H1 (cell line): ENCODE measurements at regions not wholly inside any gene's neighbourhood (a gene's known extent, or its start where the extent isn't known, plus 50 kb on each side); places are given as distances from the start of the nearest gene placed in this dataset.

ENCODE experiments used
- SP2 ChIP-seq: IDR thresholded peaks from 2 replicates; pipeline ENCODE4 v1.6.1; 2012; ENCODE audit warnings: mild to moderate bottlenecking, low read length, inconsistent platforms
- TF ChIP-seq, protein P1 (sequence below): IDR thresholded peaks from 2 replicates; pipeline ENCODE4 v1.6.1; 2012; ENCODE audit warnings: inconsistent platforms

DNA sequence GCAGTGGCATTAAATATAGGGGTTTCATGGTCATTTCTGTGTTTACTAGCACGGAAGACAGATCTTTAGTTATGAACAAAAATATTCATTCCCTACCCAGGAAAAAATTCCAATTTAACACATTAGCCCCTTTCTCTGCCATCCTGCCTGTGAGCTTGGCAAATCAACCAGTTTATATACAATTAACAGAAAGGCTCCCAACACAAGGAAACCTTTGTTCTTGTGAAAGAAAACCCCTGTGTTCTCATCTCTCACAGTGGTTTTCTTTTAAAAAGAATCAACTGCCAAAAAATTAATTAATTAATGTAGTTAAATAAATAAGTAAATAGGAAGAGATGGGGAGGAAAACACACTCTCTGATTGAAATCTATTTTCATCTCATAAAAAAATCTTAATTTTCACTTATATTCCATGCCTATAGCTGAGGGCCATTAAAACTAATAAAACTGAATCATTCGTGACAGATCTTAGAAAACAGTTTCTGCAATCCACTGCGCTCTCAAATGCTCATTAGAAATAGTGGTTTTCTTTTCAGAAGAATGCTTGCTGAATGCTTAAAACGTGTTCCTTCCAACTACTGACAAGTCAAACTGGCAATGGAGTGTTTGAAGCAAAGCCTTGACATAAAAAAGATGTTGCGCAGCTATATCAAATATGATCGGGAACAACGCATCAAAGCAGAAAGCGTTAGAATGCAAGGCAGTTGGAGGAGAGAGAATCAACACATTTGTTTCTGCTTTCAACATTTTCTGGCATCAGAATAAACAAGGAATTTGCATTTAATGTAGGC lies 387.7 kb downstream of the TLR4 start (continued):
- TF ChIP-seq, protein P1, sequence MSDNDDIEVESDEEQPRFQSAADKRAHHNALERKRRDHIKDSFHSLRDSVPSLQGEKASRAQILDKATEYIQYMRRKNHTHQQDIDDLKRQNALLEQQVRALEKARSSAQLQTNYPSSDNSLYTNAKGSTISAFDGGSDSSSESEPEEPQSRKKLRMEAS = no peak
- no peak for TF ChIP-seq SP2
